KOPT-K1 (cell line): ENCODE measurements at regions not wholly inside any gene's neighbourhood (a gene's known extent, or its start where the extent isn't known, plus 50 kb on each side); places are given as distances from the start of the nearest gene placed in this dataset.

Experiments
- H3K27ac ChIP-seq: fragments of 200-600 bp; sonication (generic); 2 replicates; pipeline ENCODE4 v1.5.1; 2016; ENCODE audit warnings: antibody characterized with exemption, mild to moderate bottlenecking, low read depth, low read length; ENCODE audit not compliant: poor library complexity, severe bottlenecking
- H3K36me3 ChIP-seq: fragments of 200-600 bp; sonication (generic); 2 replicates; pipeline ENCODE4 v1.5.1; 2017; ENCODE audit warnings: antibody characterized with exemption, mild to moderate bottlenecking, low read length, moderate library complexity; ENCODE audit not compliant: insufficient read depth
- H3K9me3 ChIP-seq: fragments of 200-600 bp; sonication (generic); 2 replicates; pipeline ENCODE4 v1.5.1; 2017; ENCODE audit warnings: antibody characterized with exemption, low read length, mild to moderate bottlenecking; ENCODE audit not compliant: insufficient read depth, poor library complexity, severe bottlenecking

- Histone ChIP-seq H3K36me3 (no peaks in the 10 kb centered on the region), H3K27ac (no peak overlapping the region), H3K9me3 (peaks cover 8% of the 10 kb centered on the region)
These were observed 707.8 kb upstream of the LMCD1 start for GRCh38 chr3:7793786-7794185.

DNA sequence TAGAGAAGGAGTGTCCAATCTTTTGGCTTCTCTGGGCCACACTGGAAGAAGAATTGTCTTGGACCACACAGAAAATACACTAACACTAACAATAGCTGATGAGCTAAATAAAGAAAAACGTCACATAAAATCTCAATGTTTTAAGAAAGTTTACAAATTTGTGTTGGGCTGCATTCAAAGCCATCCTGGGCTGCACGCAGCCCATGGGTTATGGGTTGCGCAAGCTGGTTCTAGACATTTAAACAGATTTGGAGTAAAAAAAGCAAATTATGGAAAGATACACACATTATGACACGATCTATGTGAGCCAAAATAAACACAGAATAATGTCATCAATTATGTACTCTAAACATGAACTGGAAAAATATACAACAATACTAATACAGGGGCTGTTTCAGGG is 703.3 kb upstream of the LMCD1 start:
- Histone ChIP-seq H3K36me3 (no peaks in the 10 kb centered on the region), H3K27ac (no peak overlapping the region), H3K9me3 (no peaks in the 10 kb centered on the region)

DNA sequence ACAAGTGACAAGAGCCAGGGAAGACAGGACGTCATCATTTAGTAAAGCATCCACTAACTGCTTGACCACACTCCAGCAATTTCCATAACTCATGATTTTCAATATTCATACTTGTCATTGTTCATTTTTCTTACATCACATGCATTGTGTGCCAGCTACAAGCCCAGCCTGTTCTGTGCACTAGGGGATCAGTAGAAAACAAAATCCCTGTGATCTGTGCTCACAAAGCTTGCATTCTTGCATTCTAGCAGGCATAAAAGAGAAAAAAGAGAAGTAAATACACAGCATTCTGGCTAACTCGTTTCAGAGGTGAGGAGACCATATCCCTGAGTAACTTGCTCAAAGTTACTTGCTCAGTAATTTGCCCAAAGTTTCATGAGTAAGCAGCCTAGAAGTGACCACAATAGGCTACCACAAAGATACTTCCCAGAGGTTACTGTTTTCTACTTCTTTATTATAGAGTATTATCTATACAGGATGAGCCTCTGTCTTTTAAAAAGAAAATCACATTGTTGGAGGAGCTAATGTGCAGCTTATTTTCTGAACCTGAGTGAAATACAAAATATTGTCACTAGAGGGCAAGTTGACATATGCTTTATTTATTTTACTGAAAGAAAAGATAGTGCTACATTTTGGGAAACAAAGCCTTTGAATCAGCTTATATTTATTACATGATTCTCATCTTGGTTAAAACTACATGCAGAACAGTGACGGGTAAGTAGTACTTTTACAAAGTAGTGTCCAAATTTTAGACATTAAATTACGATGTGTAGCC is 701.4 kb upstream of the LMCD1 start:
- Histone ChIP-seq H3K9me3 (no peaks in the 10 kb centered on the region), H3K36me3 (no peaks in the 10 kb centered on the region), H3K27ac (no peak overlapping the region)

GRCh38 chr3:7812490-7812889 is 689.1 kb upstream of the LMCD1 start:
- Histone ChIP-seq H3K27ac (no peak overlapping the region), H3K36me3 (no peaks in the 10 kb centered on the region), H3K9me3 (no peaks in the 10 kb centered on the region)

DNA sequence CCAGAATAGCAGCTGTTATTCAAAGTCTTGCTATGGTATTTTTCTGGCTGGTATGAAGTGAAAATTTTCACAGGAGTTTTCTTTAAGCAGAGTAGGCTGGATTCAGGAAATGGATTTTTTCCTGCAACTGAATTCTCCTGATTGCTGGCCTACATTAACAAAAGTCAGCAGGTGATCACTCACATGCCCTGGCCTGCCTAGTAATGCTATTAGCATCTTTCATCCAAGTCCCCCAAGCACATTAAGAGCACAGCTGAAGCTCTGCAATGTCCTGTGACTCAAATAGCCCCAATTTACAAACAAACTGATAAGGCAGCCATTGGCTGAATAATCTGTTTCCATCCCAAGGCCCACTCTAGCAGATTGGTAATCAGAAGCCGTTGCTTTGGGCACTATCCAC is 688.3 kb upstream of the LMCD1 start:
- H3K27ac ChIP-seq: no peak overlapping the region
- no peaks in the 10 kb centered on the region for H3K9me3 ChIP-seq
- H3K36me3 ChIP-seq: no peaks in the 10 kb centered on the region

- H3K36me3 ChIP-seq: no peaks in the 10 kb centered on the region
- H3K9me3 ChIP-seq: peaks cover 4% of the 10 kb centered on the region
- H3K27ac ChIP-seq: no peak overlapping the region
These were observed 684.4 kb upstream of the LMCD1 start for GRCh38 chr3:7817239-7817638.

DNA sequence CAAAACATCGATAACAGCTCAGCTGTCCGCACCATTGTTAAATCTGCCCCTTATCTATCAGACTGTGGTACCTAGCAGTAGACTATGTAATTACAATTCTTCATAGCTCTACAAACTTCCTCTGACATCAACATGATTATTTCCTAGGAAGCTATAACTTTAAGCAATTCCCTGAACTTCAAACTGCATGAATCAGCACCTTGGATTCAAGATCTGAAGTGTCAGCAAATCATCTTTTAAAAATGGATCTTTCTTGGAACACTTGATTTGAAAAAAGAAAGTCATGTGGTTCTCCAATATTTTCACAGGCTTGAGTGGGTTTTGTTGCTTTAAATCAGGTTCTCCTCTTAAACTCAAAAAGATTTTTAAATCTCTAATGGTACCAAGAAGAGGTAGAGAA is 680.7 kb upstream of the LMCD1 start:
- H3K9me3 ChIP-seq: peaks cover 21% of the 10 kb centered on the region
- H3K27ac ChIP-seq: no peak overlapping the region
- H3K36me3 ChIP-seq: no peaks in the 10 kb centered on the region

GRCh38 chr3:7821858-7822257 is 679.8 kb upstream of the LMCD1 start:
- Histone ChIP-seq H3K9me3 (peaks cover 21% of the 10 kb centered on the region), H3K27ac (no peak overlapping the region), H3K36me3 (no peaks in the 10 kb centered on the region)

GRCh38 chr3:7841451-7841850 is 660.2 kb upstream of the LMCD1 start:
- Histone ChIP-seq H3K27ac (no peak overlapping the region), H3K36me3 (no peaks in the 10 kb centered on the region), H3K9me3 (no peaks in the 10 kb centered on the region)

DNA sequence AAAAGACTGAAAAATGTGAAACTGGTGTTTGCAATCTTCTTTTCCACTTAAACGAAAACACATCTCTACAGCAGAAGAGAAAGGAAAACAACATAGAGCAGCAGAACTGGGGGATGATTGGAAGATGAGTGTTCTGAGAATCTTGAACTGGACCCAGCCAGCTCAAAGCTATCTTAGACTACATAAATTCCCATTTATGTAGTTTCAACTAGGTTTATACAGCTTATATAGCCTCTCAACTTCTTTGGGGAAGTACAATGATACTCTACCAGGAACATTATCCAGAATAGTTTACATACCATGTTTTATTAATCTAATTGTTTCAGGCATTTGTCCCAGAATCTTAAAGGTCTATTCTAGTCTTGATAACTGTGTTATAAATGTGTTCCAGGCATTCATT is 658.2 kb upstream of the LMCD1 start:
- no peaks in the 10 kb centered on the region for H3K36me3 ChIP-seq
- no peaks in the 10 kb centered on the region for H3K9me3 ChIP-seq
- no peak overlapping the region for H3K27ac ChIP-seq

DNA sequence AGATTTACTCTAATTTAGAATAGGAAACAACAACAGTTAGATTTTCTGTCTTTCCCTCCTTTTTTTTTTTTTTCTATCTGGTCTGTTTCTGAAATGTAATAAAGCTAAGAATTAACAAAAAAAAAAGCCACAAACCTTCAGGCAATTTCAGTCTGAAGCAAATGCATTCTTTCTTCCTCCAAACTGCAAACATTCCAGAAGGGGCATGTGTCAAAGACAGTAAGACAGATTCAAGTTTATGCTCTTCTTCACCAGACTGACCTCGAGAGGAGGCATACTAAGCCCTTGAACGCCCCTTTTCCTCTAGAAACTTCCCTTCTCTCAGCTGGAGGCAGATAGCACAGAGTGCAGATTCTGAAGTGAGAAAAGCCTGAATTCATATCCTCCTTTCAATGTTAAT is 654.6 kb upstream of the LMCD1 start:
- Histone ChIP-seq H3K9me3 (no peaks in the 10 kb centered on the region), H3K27ac (no peak overlapping the region), H3K36me3 (no peaks in the 10 kb centered on the region)

- H3K27ac ChIP-seq: no peak overlapping the region
These were observed 654.1 kb upstream of the LMCD1 start for GRCh38 chr3:7847521-7847920.

GRCh38 chr3:7854266-7854665 is 647.4 kb upstream of the LMCD1 start:
- H3K27ac ChIP-seq: no peak overlapping the region
- no peaks in the 10 kb centered on the region for H3K36me3 ChIP-seq
- no peaks in the 10 kb centered on the region for H3K9me3 ChIP-seq

More at GRCh38 chr3:7847521-7847920, 654.1 kb upstream of the LMCD1 start:
- H3K9me3 ChIP-seq: no peaks in the 10 kb centered on the region
- no peaks in the 10 kb centered on the region for H3K36me3 ChIP-seq

GRCh38 chr3:7854721-7855120 is 646.9 kb upstream of the LMCD1 start:
- Histone ChIP-seq H3K36me3 (no peaks in the 10 kb centered on the region), H3K27ac (no peak overlapping the region), H3K9me3 (no peaks in the 10 kb centered on the region)

DNA sequence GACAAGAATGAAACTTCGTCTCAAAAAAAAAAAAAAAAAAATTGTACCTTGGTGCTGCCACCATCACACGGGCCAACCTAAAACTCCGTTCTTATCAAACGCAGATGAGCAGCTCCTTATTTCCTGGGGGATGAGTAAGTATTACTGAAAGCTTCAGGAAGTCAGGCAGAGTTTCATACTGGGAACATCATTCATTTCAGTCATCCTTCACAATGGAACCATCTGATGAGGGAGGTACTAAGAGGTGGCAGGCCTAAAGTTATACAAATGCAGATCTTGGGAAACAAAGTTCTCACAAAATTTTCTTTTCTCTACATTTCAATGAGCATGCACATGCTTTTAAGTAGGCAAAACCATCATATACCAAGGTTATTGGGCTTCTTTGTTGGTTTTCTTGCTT is 636.0 kb upstream of the LMCD1 start:
- no peaks in the 10 kb centered on the region for H3K36me3 ChIP-seq
- H3K9me3 ChIP-seq: no peaks in the 10 kb centered on the region
- H3K27ac ChIP-seq: no peak overlapping the region

GRCh38 chr3:7867587-7867986 is 634.0 kb upstream of the LMCD1 start:
- Histone ChIP-seq H3K36me3 (no peaks in the 10 kb centered on the region), H3K27ac (no peak overlapping the region), H3K9me3 (no peaks in the 10 kb centered on the region)
